ENCODE measurements at regions not wholly inside any gene's neighbourhood (a gene's known extent, or its start where the extent isn't known, plus 50 kb on each side); places are given as distances from the start of the nearest gene placed in this dataset.

DNA sequence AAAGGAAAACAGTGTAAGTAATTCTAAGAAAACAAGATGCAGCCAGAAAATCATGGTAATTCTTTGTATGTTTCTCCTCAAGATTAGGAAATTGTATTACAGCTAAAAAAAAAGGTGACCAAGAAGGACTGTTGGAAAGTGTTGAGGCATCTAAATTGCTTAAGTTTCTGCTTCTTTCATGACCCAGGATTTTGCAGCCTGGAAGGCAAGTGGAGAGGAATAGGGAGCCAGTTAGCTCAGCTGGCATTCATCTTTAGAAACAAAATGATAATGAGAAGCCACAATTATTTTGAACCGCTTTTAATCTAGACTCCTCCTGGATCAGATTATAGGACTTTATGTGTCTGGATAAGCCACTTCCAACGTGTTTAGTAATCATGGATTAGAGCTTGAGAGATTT lies 56.8 kb upstream of the TMEM229A start:
- intact Hi-C loops (cut with DNase I; ENCODE audit: low total_unique reads): no loop called here
- Histone ChIP-seq H3K4me3 (no peak overlapping the region), H3K9me3 (no peaks in the 10 kb centered on the region), H3K4me1 (no peaks in the 10 kb centered on the region), H3K36me3 (no peaks in the 10 kb centered on the region), H3K27ac (no peak overlapping the region), H3K27me3 (no peaks in the 10 kb centered on the region)
- in situ Hi-C loops (cut with MboI; ENCODE audit: low sequenced_read_pairs in 4 of 4): no loop called here
- no peak for TF ChIP-seq POLR2A (IDR thresholded peaks at IDR 0.05)
- TF ChIP-seq, protein P1, sequence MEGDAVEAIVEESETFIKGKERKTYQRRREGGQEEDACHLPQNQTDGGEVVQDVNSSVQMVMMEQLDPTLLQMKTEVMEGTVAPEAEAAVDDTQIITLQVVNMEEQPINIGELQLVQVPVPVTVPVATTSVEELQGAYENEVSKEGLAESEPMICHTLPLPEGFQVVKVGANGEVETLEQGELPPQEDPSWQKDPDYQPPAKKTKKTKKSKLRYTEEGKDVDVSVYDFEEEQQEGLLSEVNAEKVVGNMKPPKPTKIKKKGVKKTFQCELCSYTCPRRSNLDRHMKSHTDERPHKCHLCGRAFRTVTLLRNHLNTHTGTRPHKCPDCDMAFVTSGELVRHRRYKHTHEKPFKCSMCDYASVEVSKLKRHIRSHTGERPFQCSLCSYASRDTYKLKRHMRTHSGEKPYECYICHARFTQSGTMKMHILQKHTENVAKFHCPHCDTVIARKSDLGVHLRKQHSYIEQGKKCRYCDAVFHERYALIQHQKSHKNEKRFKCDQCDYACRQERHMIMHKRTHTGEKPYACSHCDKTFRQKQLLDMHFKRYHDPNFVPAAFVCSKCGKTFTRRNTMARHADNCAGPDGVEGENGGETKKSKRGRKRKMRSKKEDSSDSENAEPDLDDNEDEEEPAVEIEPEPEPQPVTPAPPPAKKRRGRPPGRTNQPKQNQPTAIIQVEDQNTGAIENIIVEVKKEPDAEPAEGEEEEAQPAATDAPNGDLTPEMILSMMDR (IDR thresholded peaks at IDR 0.05 in 4 of 5, conservative IDR thresholded peaks at IDR 0.05 in 1 of 5): no peak
- no peak for ATAC-seq
- no peak for DNase-seq

- intact Hi-C loops (cut with DNase I; ENCODE audit: low total_unique reads): no loop called here
- Histone ChIP-seq H3K4me3 (no peak overlapping the region), H3K4me1 (no peaks in the 10 kb centered on the region), H3K36me3 (no peaks in the 10 kb centered on the region), H3K27ac (no peak overlapping the region), H3K9me3 (no peaks in the 10 kb centered on the region), H3K27me3 (no peaks in the 10 kb centered on the region)
- TF ChIP-seq, protein P1 (IDR thresholded peaks at IDR 0.05 in 4 of 5, conservative IDR thresholded peaks at IDR 0.05 in 1 of 5): no peak
- no peak for TF ChIP-seq POLR2A (IDR thresholded peaks at IDR 0.05)
- in situ Hi-C loops (cut with MboI; ENCODE audit: low sequenced_read_pairs in 4 of 4): no loop called here
- ATAC-seq: no peak
- no peak for DNase-seq
Observed at GRCh38 chr7:124088590-124088989, 55.7 kb upstream of the TMEM229A start.

GRCh38 chr7:124086843-124087242 lies 54.0 kb upstream of the TMEM229A start:
- intact Hi-C loops (cut with DNase I; ENCODE audit: low total_unique reads): no loop called here
- Histone ChIP-seq H3K36me3 (no peaks in the 10 kb centered on the region), H3K4me3 (no peak overlapping the region), H3K27me3 (no peaks in the 10 kb centered on the region), H3K27ac (no peak overlapping the region), H3K4me1 (no peaks in the 10 kb centered on the region), H3K9me3 (no peaks in the 10 kb centered on the region)
- no peak for TF ChIP-seq POLR2A (IDR thresholded peaks at IDR 0.05)
- TF ChIP-seq, protein P1 (IDR thresholded peaks at IDR 0.05 in 4 of 5, conservative IDR thresholded peaks at IDR 0.05 in 1 of 5): no peak
- in situ Hi-C loops (cut with MboI; ENCODE audit: low sequenced_read_pairs in 4 of 4): no loop called here
- DNase-seq (no peak), ATAC-seq (no peak)

DNA sequence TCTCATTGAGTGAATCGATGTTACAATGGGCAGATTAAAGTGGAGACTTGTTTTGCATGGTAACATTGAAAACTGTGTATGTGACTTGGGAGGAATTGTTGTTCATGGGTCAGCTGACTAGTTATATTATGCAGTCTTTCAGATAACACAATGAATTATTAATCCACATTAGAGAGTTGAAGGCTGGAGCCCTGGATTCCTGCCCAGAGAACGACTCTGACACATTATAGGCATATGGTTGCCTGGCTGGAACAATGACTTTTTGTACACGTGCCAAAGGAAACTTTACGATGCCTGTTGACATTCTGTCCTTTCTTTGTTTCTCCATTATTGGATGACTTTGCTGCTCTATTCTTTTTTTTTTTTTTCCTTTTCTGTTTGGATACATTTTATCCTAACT lies 52.3 kb upstream of the TMEM229A start:
- no peak for TF ChIP-seq POLR2A (IDR thresholded peaks at IDR 0.05)
- TF ChIP-seq, protein P1 (IDR thresholded peaks at IDR 0.05 in 4 of 5, conservative IDR thresholded peaks at IDR 0.05 in 1 of 5): no peak
- in situ Hi-C loops (cut with MboI; ENCODE audit: low sequenced_read_pairs in 4 of 4): no loop called here

GRCh38 chr7:124084024-124084423 lies 51.2 kb upstream of the TMEM229A start:
- intact Hi-C loops (cut with DNase I; ENCODE audit: low total_unique reads): no loop called here
- no peaks in the 10 kb centered on the region for H3K4me1 ChIP-seq
- in situ Hi-C loops (cut with MboI; ENCODE audit: low sequenced_read_pairs in 4 of 4): no loop called here
- no peak for TF ChIP-seq POLR2A (IDR thresholded peaks at IDR 0.05)
- TF ChIP-seq, protein P1 (IDR thresholded peaks at IDR 0.05 in 4 of 5, conservative IDR thresholded peaks at IDR 0.05 in 1 of 5): no peak
- H3K4me3 ChIP-seq: no peak overlapping the region
- H3K27me3 ChIP-seq: no peaks in the 10 kb centered on the region
- no peak overlapping the region for H3K27ac ChIP-seq
- ATAC-seq (no peak), DNase-seq (no peak)
- no peaks in the 10 kb centered on the region for H3K36me3 ChIP-seq
- H3K9me3 ChIP-seq: no peaks in the 10 kb centered on the region

More for the DNA sequence above, 52.3 kb upstream of the TMEM229A start:
- no peak for ATAC-seq
- H3K4me3 ChIP-seq: no peak overlapping the region
- intact Hi-C loops (cut with DNase I; ENCODE audit: low total_unique reads): no loop called here
- H3K27ac ChIP-seq: no peak overlapping the region
- no peaks in the 10 kb centered on the region for H3K4me1 ChIP-seq
- DNase-seq: no peak
- H3K27me3 ChIP-seq: no peaks in the 10 kb centered on the region
- no peaks in the 10 kb centered on the region for H3K9me3 ChIP-seq
- H3K36me3 ChIP-seq: no peaks in the 10 kb centered on the region
